ENCODE measurements at regions not wholly inside any gene's neighbourhood (a gene's known extent, or its start where the extent isn't known, plus 50 kb on each side); places are given as distances from the start of the nearest gene placed in this dataset.

GRCh38 chr7:67683628-67684027, 687.0 kb downstream of the TYW1 start:
- no peak for DNase-seq (ENCODE audit: low read depth in 2 of 2)

GRCh38 chr7:67690700-67691099, 694.1 kb downstream of the TYW1 start:
- DNase-seq (ENCODE audit: low read depth in 2 of 2): no peak

GRCh38 chr7:67692425-67692824, 695.8 kb downstream of the TYW1 start:
- no peak for DNase-seq (ENCODE audit: low read depth in 2 of 2)

GRCh38 chr7:67696124-67696523, 699.5 kb downstream of the TYW1 start:
- no peak for DNase-seq (ENCODE audit: low read depth in 2 of 2)

- DNase-seq (ENCODE audit: low read depth in 2 of 2): no peak
Measured at GRCh38 chr7:67696878-67697277, 700.2 kb downstream of the TYW1 start.

GRCh38 chr7:67698354-67698753, 701.7 kb downstream of the TYW1 start:
- DNase-seq (ENCODE audit: low read depth in 2 of 2): no peak

GRCh38 chr7:67705850-67706249, 709.2 kb downstream of the TYW1 start:
- DNase-seq (ENCODE audit: low read depth in 2 of 2): no peak

GRCh38 chr7:67711706-67712105, 715.1 kb downstream of the TYW1 start:
- DNase-seq (ENCODE audit: low read depth in 2 of 2): no peak

GRCh38 chr7:67713451-67714056, 716.9 kb downstream of the TYW1 start:
- no peak for DNase-seq (ENCODE audit: low read depth in 2 of 2)

GRCh38 chr7:67716729-67717128, 720.1 kb downstream of the TYW1 start:
- no peak for DNase-seq (ENCODE audit: low read depth in 2 of 2)

GRCh38 chr7:67723591-67723990, 727.0 kb downstream of the TYW1 start:
- DNase-seq (ENCODE audit: low read depth in 2 of 2): no peak

GRCh38 chr7:67724435-67724834, 727.8 kb downstream of the TYW1 start:
- no peak for DNase-seq (ENCODE audit: low read depth in 2 of 2)

GRCh38 chr7:67724955-67725354, 728.3 kb downstream of the TYW1 start:
- no peak for DNase-seq (ENCODE audit: low read depth in 2 of 2)

- no peak for DNase-seq (ENCODE audit: low read depth in 2 of 2)
Measured at GRCh38 chr7:67725423-67725822, 728.8 kb downstream of the TYW1 start.

GRCh38 chr7:67729771-67730170, 733.1 kb downstream of the TYW1 start:
- no peak for DNase-seq (ENCODE audit: low read depth in 2 of 2)

- DNase-seq (ENCODE audit: low read depth in 2 of 2): no peak
Measured at GRCh38 chr7:67731704-67732103, 735.1 kb downstream of the TYW1 start.

GRCh38 chr7:67732898-67733297, 736.3 kb downstream of the TYW1 start:
- DNase-seq (ENCODE audit: low read depth in 2 of 2): no peak

- DNase-seq (ENCODE audit: low read depth in 2 of 2): no peak
Measured at GRCh38 chr7:67738145-67738544, 741.5 kb downstream of the TYW1 start.

- DNase-seq (ENCODE audit: low read depth in 2 of 2): no peak
Measured at GRCh38 chr7:67738958-67739357, 742.3 kb downstream of the TYW1 start.

- DNase-seq (ENCODE audit: low read depth in 2 of 2): no peak
Measured at GRCh38 chr7:67743501-67743900, 746.9 kb downstream of the TYW1 start.

GRCh38 chr7:67752227-67752626, 755.6 kb downstream of the TYW1 start:
- no peak for DNase-seq (ENCODE audit: low read depth in 2 of 2)

GRCh38 chr7:67753891-67754290, 757.3 kb downstream of the TYW1 start:
- DNase-seq (ENCODE audit: low read depth in 2 of 2): no peak

- DNase-seq (ENCODE audit: low read depth in 2 of 2): no peak
Measured at GRCh38 chr7:67754651-67755050, 758.0 kb downstream of the TYW1 start.

- no peak for DNase-seq (ENCODE audit: low read depth in 2 of 2)
Measured at GRCh38 chr7:67758551-67758950, 761.9 kb downstream of the TYW1 start.
